Keratinocyte (primary cell): ENCODE measurements at regions not wholly inside any gene's neighbourhood (a gene's known extent, or its start where the extent isn't known, plus 50 kb on each side); places are given as distances from the start of the nearest gene placed in this dataset.

ENCODE experiments used
- DNase-seq: peaks from one replicate; pipeline ENCODE4 v3.0.0-alpha.2; 2011; ENCODE audit warnings: low read depth, missing footprints, low spot score
- FAIRE-seq: peaks from 2 replicates; lab custom pipeline; 2011; peaks lifted over from hg19 to GRCh38; lab: Jason Lieb, UNC
- H2AFZ ChIP-seq: 2 replicates; pipeline ENCODE4 v1.6.0; 2012; ENCODE audit warnings: low read length, control low read depth, inconsistent platforms; ENCODE audit not compliant: control insufficient read depth
- H3K27ac ChIP-seq: 2 replicates; pipeline ENCODE4 v1.5.1; 2011; ENCODE audit warnings: low read length; ENCODE audit not compliant: control insufficient read depth, insufficient read depth
- H3K27me3 ChIP-seq: 3 replicates; pipeline ENCODE4 v1.6.0; 2011; ENCODE audit warnings: low read length; ENCODE audit not compliant: control insufficient read depth, insufficient read depth; ENCODE audit errors: extremely low read depth
- H3K36me3 ChIP-seq, 2 experiments: 2 replicates in 1 of 2; 3 replicates in 1 of 2; pipeline ENCODE4 v1.5.1; 2011; ENCODE audit warnings: low read length in 2 of 2, mild to moderate bottlenecking in 1 of 2; ENCODE audit not compliant: control insufficient read depth in 2 of 2, insufficient read depth in 2 of 2; ENCODE audit errors: extremely low read depth in 1 of 2
- H3K4me1 ChIP-seq: 3 replicates; pipeline ENCODE4 v1.5.1; 2011; ENCODE audit warnings: low read length; ENCODE audit not compliant: control insufficient read depth, insufficient read depth; ENCODE audit errors: extremely low read depth
- H3K4me2 ChIP-seq: 3 replicates; pipeline ENCODE4 v1.6.0; 2011; ENCODE audit warnings: low read depth, low read length; ENCODE audit not compliant: control insufficient read depth, insufficient read depth; ENCODE audit errors: extremely low read depth
- H3K4me3 ChIP-seq, 3 experiments: fragments of 200-600 bp in 1 of 3; sonication (generic) in 1 of 3; 2 replicates in 2 of 3; 3 replicates in 1 of 3; pipeline ENCODE4 v1.5.1; 2011 to 2016; ENCODE audit warnings: low read length in 3 of 3, mild to moderate bottlenecking in 3 of 3, control low read depth in 2 of 3, inconsistent platforms in 1 of 3, low read depth in 1 of 3, mixed read lengths in 1 of 3, mixed run types in 1 of 3, moderate library complexity in 1 of 3; ENCODE audit not compliant: control insufficient read depth in 2 of 3, insufficient read depth in 2 of 3; ENCODE audit errors: extremely low read depth in 1 of 3
- H3K79me2 ChIP-seq: 2 replicates; pipeline ENCODE4 v1.6.0; 2012; ENCODE audit warnings: low read length; ENCODE audit not compliant: control insufficient read depth, insufficient read depth
- H3K9ac ChIP-seq: 3 replicates; pipeline ENCODE4 v1.6.0; 2011; ENCODE audit warnings: low read length; ENCODE audit not compliant: control insufficient read depth, insufficient read depth; ENCODE audit errors: extremely low read depth
- H3K9me1 ChIP-seq: 3 replicates; pipeline ENCODE4 v1.6.0; 2011; ENCODE audit warnings: low read length; ENCODE audit not compliant: control insufficient read depth, insufficient read depth; ENCODE audit errors: extremely low read depth
- H3K9me3 ChIP-seq: 2 replicates; pipeline ENCODE4 v1.5.1; 2012; ENCODE audit warnings: low read depth, low read length; ENCODE audit not compliant: control insufficient read depth
- H4K20me1 ChIP-seq: 3 replicates; pipeline ENCODE4 v1.6.0; 2011; ENCODE audit warnings: low read length; ENCODE audit not compliant: control insufficient read depth, insufficient read depth; ENCODE audit errors: extremely low read depth
- CTCF ChIP-seq, 3 experiments: IDR thresholded peaks in 1 of 3; conservative IDR thresholded peaks in 1 of 3; optimal IDR thresholded peaks in 1 of 3; 2 replicates in 2 of 3; 3 replicates in 1 of 3; pipeline versions ENCODE3 to v1.5.1; 2011; ENCODE audit warnings: low read length in 3 of 3, mild to moderate bottlenecking in 3 of 3, moderate library complexity in 2 of 3, control low read depth in 1 of 3, inconsistent platforms in 1 of 3; ENCODE audit not compliant: insufficient read depth in 2 of 3; ENCODE audit errors: extremely low read depth in 1 of 3
- EZH2 ChIP-seq: IDR thresholded peaks from one replicate; pipeline ENCODE4 v1.6.1; 2012; ENCODE audit warnings: inconsistent platforms, mild to moderate bottlenecking, low read length, moderate library complexity
- dilution Hi-C: fragments of 300-500 bp; cut with MboI; formaldehyde crosslinking; loops from one replicate; pipeline ENCODE4 v1.7.0; 2020; ENCODE audit warnings: low sequenced_read_pairs; ENCODE audit not compliant: extremely low pct_ligation_motif_present

- Histone ChIP-seq H3K4me1 (no peaks in the 10 kb centered on the region), H3K4me3 (no peak overlapping the region), H2AFZ (no peak overlapping the region), H3K36me3 (no peaks in the 10 kb centered on the region), H3K9ac (no peak overlapping the region), H3K9me1 (no peaks in the 10 kb centered on the region), H3K4me2 (no peak overlapping the region), H3K9me3 (peaks cover 2% of the 10 kb centered on the region), H3K27me3 (no peaks in the 10 kb centered on the region), H4K20me1 (no peaks in the 10 kb centered on the region), H3K79me2 (no peaks in the 10 kb centered on the region), H3K27ac (no peak overlapping the region)
- DNase-seq: no peak
- FAIRE-seq: no peak
- TF ChIP-seq EZH2: no peak
- no peak for TF ChIP-seq CTCF (optimal IDR thresholded peaks at IDR 0.05 in 1 of 3, IDR thresholded peaks at IDR 0.05 in 1 of 3, conservative IDR thresholded peaks at IDR 0.05 in 1 of 3; ENCODE audit: extremely low read depth in 1 of 3, insufficient read depth in 2 of 3, low read length in 3 of 3)
- dilution Hi-C loops: no loop called here
These were observed 295.4 kb downstream of the TRIML1 start for GRCh38 chr4:188434643-188435042.

- Histone ChIP-seq H3K4me2 (no peak overlapping the region), H2AFZ (no peak overlapping the region), H3K9me3 (peaks cover 2% of the 10 kb centered on the region), H3K4me1 (no peaks in the 10 kb centered on the region), H3K9me1 (no peaks in the 10 kb centered on the region), H4K20me1 (no peaks in the 10 kb centered on the region), H3K9ac (no peak overlapping the region), H3K79me2 (no peaks in the 10 kb centered on the region), H3K4me3 (no peak overlapping the region), H3K27ac (no peak overlapping the region), H3K27me3 (no peaks in the 10 kb centered on the region), H3K36me3 (no peaks in the 10 kb centered on the region)
- dilution Hi-C loops: no loop called here
- DNase-seq (no peak), FAIRE-seq (no peak)
- no peak for TF ChIP-seq CTCF (optimal IDR thresholded peaks at IDR 0.05 in 1 of 3, IDR thresholded peaks at IDR 0.05 in 1 of 3, conservative IDR thresholded peaks at IDR 0.05 in 1 of 3; ENCODE audit: extremely low read depth in 1 of 3, insufficient read depth in 2 of 3, low read length in 3 of 3)
- no peak for TF ChIP-seq EZH2
These were observed 296.1 kb downstream of the TRIML1 start for GRCh38 chr4:188435381-188435780.
